ENCODE measurements at regions not wholly inside any gene's neighbourhood (a gene's known extent, or its start where the extent isn't known, plus 50 kb on each side); places are given as distances from the start of the nearest gene placed in this dataset.

- no peaks in the 10 kb centered on the region for H3K36me3 ChIP-seq
- WGBS, 5 donors: 5 to 28% (median 23%) methylated on average over 1 of the region's 1 CpG
- H3K4me1 ChIP-seq: no peaks in the 10 kb centered on the region
- no peak overlapping the region for H3K27ac ChIP-seq
- TF ChIP-seq POLR2A (IDR thresholded peaks at IDR 0.05) (no peak), POLR2AphosphoS5 (IDR thresholded peaks at IDR 0.05) (no peak), EP300 (IDR thresholded peaks at IDR 0.05) (no peak)
- TF ChIP-seq, protein P1, sequence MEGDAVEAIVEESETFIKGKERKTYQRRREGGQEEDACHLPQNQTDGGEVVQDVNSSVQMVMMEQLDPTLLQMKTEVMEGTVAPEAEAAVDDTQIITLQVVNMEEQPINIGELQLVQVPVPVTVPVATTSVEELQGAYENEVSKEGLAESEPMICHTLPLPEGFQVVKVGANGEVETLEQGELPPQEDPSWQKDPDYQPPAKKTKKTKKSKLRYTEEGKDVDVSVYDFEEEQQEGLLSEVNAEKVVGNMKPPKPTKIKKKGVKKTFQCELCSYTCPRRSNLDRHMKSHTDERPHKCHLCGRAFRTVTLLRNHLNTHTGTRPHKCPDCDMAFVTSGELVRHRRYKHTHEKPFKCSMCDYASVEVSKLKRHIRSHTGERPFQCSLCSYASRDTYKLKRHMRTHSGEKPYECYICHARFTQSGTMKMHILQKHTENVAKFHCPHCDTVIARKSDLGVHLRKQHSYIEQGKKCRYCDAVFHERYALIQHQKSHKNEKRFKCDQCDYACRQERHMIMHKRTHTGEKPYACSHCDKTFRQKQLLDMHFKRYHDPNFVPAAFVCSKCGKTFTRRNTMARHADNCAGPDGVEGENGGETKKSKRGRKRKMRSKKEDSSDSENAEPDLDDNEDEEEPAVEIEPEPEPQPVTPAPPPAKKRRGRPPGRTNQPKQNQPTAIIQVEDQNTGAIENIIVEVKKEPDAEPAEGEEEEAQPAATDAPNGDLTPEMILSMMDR (IDR thresholded peaks at IDR 0.05): no peak
- no peak for DNase-seq
- no peaks in the 10 kb centered on the region for H3K27me3 ChIP-seq
- H3K9me3 ChIP-seq: peaks cover 0 to 10% (median 0%) of the 10 kb centered on the region in 4 donors
- intact Hi-C loops (cut with DNase I; ENCODE audit: low total_unique reads): no loop called here
- H3K4me3 ChIP-seq: no peak overlapping the region
Measured at GRCh38 chr18:65983750-65984149, 232.9 kb downstream of the CDH7 start.

- Histone ChIP-seq H3K27ac (no peak overlapping the region), H3K9me3 (peaks cover 0 to 6% (median 0%) of the 10 kb centered on the region in 4 donors), H3K27me3 (no peaks in the 10 kb centered on the region), H3K36me3 (no peaks in the 10 kb centered on the region), H3K4me1 (no peaks in the 10 kb centered on the region), H3K4me3 (no peak overlapping the region)
- TF ChIP-seq, protein P1 (IDR thresholded peaks at IDR 0.05): no peak
- TF ChIP-seq EP300 (IDR thresholded peaks at IDR 0.05): no peak
- TF ChIP-seq POLR2A (IDR thresholded peaks at IDR 0.05): no peak
- TF ChIP-seq POLR2AphosphoS5 (IDR thresholded peaks at IDR 0.05): no peak
- no peak for DNase-seq
- intact Hi-C loops (cut with DNase I; ENCODE audit: low total_unique reads): no loop called here
- WGBS, 5 donors: 48 to 61% (median 57%) methylated on average over 3 of the region's 3 CpGs
Measured at GRCh38 chr18:65975536-65975935, 224.7 kb downstream of the CDH7 start.

DNA sequence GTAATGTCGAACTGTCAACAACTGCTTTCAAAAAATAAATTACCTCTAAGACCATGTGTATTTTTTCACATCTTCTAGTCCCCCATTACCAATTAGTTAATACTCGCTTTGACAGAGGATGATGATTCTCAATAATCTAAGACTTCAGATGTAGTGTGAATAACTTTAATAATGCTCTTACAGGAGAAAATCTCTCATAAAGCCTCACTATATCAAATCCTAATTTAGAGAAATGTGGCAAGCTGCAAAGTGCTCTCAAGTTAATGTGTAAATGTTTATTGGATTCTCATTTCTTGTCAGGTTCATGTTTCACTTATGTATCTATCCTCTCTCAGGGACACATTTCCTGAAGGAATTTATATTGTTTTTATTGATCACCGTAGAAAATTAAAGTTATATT lies 223.9 kb downstream of the CDH7 start:
- Histone ChIP-seq H3K9me3 (no peaks in the 10 kb centered on the region), H3K27ac (no peak overlapping the region), H3K27me3 (no peaks in the 10 kb centered on the region), H3K36me3 (no peaks in the 10 kb centered on the region), H3K4me1 (no peaks in the 10 kb centered on the region), H3K4me3 (no peak overlapping the region)
- intact Hi-C loops (cut with DNase I; ENCODE audit: low total_unique reads): no loop called here
- no peak for DNase-seq
- 72 to 81% (median 77%) methylated on average over 3 of the region's 3 CpGs for WGBS, 5 donors
- TF ChIP-seq EP300 (IDR thresholded peaks at IDR 0.05): no peak
- TF ChIP-seq, protein P1 (IDR thresholded peaks at IDR 0.05): no peak
- no peak for TF ChIP-seq POLR2A (IDR thresholded peaks at IDR 0.05)
- TF ChIP-seq POLR2AphosphoS5 (IDR thresholded peaks at IDR 0.05): no peak

- no peak for DNase-seq
- Histone ChIP-seq H3K27me3 (no peaks in the 10 kb centered on the region), H3K9me3 (no peaks in the 10 kb centered on the region), H3K4me3 (no peak overlapping the region), H3K4me1 (no peaks in the 10 kb centered on the region), H3K36me3 (no peaks in the 10 kb centered on the region), H3K27ac (no peak overlapping the region)
- intact Hi-C loops (cut with DNase I; ENCODE audit: low total_unique reads): no loop called here
- 56 to 64% (median 61%) methylated on average over 7 of the region's 7 CpGs for WGBS, 5 donors
- TF ChIP-seq EP300 (IDR thresholded peaks at IDR 0.05) (no peak), POLR2AphosphoS5 (IDR thresholded peaks at IDR 0.05) (no peak)
- TF ChIP-seq, protein P1 (IDR thresholded peaks at IDR 0.05): peak in 1 of 7 experiments; percentile 6
Measured at GRCh38 chr18:65968239-65969004, 217.6 kb downstream of the CDH7 start.
